LNCaP clone FGC (cell line): ENCODE measurements at regions not wholly inside any gene's neighbourhood (a gene's known extent, or its start where the extent isn't known, plus 50 kb on each side); places are given as distances from the start of the nearest gene placed in this dataset.
A peak's percentile ranks its signal among the peaks of the same experiment; 100 is the strongest.

Experiments
- DNase-seq: peaks from one replicate; pipeline ENCODE4 v3.0.0-alpha.2; 2011; ENCODE audit warnings: low read depth
- H3K4me3 ChIP-seq: 2 replicates; pipeline ENCODE4 v1.5.1; 2011; ENCODE audit warnings: mild to moderate bottlenecking, low read depth, low read length, control low read depth
- TF ChIP-seq, protein P1 (sequence below): IDR thresholded peaks from 2 replicates; pipeline ENCODE4 v1.5.1; 2012; ENCODE audit warnings: mild to moderate bottlenecking; ENCODE audit not compliant: control insufficient read depth, insufficient read depth; ENCODE audit errors: extremely low read depth

DNA sequence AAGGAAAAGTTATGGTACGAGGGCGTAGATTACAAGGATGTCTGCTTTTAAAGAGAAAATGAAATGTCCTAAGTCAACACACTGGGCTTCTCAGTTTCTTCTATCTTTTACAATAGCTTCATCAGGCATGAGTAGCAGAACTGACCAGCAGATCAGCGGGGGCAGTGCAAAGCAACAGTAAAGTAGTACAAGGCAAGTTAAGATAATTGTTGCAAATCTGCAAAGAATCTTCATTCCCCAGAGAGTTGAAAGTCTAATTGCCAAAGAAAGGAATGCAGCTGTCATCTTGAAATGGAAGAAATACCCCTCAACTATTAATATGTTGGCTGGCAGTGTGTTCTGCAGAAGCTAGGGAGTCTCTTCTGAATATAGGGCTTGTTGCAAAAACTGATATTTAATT, 60.2 kb upstream of the SLC39A10 start:
- DNase-seq = no peak
- H3K4me3 ChIP-seq = no peak overlapping the region
- TF ChIP-seq, protein P1, sequence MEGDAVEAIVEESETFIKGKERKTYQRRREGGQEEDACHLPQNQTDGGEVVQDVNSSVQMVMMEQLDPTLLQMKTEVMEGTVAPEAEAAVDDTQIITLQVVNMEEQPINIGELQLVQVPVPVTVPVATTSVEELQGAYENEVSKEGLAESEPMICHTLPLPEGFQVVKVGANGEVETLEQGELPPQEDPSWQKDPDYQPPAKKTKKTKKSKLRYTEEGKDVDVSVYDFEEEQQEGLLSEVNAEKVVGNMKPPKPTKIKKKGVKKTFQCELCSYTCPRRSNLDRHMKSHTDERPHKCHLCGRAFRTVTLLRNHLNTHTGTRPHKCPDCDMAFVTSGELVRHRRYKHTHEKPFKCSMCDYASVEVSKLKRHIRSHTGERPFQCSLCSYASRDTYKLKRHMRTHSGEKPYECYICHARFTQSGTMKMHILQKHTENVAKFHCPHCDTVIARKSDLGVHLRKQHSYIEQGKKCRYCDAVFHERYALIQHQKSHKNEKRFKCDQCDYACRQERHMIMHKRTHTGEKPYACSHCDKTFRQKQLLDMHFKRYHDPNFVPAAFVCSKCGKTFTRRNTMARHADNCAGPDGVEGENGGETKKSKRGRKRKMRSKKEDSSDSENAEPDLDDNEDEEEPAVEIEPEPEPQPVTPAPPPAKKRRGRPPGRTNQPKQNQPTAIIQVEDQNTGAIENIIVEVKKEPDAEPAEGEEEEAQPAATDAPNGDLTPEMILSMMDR = no peak

DNA sequence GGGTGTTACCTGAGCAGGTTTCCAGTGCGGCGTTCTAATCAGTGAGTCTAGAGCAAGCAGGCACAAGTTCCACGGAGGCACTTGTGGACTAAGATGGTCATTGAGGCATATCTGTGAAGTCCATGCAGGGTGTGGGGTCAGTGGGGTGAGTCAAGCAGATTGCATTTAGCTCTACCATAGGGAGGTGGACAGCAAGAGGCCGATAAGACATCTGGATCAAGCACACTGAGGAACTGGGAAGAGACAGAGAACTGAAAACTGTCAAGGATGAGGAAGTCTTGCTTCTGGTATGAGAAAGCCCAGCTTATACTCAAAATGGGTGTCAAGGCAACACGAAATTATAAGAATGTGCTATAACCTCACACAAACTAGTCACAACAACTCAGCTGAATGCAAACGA, 61.2 kb upstream of the SLC39A10 start:
- no peak for DNase-seq
- no peak overlapping the region for H3K4me3 ChIP-seq
- TF ChIP-seq, protein P1 = no peak

DNA sequence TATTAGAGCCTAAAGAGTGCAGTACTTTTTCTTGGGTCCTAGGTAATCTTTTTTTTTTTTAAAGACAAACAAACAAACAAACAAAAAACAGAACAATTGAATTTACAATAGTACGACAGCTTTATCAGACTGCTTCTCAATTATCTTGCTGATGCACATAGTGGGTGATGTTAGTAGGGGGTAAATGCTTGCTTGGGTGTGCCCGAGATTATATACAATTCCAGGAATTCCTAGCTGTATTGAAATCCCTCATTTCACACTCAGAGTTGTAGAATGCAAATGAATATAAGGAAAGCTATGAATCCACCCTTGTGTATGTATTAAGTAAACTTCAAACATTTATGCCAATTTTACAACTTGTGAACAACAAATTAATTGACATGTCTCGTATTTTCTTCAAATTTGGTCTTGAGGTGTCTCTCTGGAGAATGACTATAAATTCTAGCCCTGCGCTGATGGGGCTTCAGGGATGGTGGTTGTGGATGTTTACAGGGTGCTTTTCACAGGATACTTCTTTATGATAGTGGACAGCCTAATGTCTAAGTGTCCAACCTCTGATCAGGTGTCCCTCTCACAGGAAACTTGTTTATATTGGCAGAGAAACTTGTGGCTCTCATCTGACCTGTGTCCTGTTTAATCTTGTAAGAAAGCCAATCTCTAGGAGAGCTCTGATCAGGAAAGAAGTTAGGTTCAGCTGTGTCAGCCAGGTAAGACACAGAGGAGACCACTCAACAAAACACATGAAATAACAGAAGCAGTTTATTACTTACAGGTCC, 61.9 kb upstream of the SLC39A10 start:
- TF ChIP-seq, protein P1 = no peak
- DNase-seq = peak; percentile 63
- H3K4me3 ChIP-seq = no peak overlapping the region

DNA sequence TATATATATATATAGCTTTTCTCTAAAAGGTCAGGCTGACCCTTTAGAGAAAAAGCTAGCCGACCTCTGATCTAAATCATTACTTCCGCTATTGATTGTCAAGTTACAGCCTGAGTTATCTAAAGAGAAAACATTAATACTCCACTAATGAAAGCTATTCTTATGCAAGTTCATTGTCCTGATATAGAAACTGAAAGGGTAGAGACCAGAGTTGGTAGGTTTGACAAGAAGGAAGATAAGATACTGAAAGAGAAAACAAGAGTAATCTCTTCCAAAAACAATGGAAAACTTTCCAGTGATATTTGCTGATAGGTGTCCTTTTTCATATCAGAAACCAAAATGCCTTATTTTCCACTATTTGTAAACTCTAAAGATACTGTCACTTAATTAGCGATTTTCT, 62.8 kb upstream of the SLC39A10 start:
- no peak for DNase-seq
- H3K4me3 ChIP-seq = no peak overlapping the region
- TF ChIP-seq, protein P1 = no peak

- DNase-seq = no peak
- TF ChIP-seq, protein P1 = no peak
- no peak overlapping the region for H3K4me3 ChIP-seq
Observed at GRCh38 chr2:195592105-195592504, 64.9 kb upstream of the SLC39A10 start.

- H3K4me3 ChIP-seq = no peak overlapping the region
- TF ChIP-seq, protein P1 = no peak
- DNase-seq = no peak
Observed at GRCh38 chr2:195590861-195591205, 66.2 kb upstream of the SLC39A10 start.

DNA sequence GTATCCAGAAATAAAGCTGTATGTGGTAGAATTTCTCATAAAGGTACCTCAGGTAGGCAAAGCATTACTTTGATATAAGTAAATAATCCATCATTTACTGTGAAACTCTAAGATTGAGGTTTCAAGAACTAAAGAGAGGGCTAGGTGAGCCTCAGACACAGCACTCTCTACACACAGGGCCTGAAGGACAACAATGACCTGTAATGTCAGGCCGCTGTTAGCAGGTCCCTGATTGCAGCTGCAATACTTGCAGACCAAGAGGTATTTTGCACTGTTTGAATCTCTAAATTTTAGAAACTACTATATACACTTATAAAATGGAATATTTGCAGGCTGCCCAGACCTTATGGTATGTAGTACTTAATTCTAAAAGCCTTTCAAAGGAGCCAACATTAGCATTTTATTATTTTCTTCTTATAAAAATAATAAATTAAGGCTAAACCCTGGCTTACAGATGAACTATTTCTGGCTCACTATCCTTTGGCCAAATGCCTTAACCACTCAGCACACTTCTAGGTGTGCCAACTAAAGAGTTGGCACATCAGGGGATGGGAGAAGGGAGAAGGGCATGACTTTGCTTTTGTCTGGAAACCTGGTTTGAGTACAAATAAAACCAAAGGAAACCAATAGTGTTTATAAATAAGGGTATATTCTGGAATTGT, 66.7 kb upstream of the SLC39A10 start:
- TF ChIP-seq, protein P1 = no peak
- no peak for DNase-seq
- H3K4me3 ChIP-seq = no peak overlapping the region
